GM21825 (cell line): ENCODE measurements at regions not wholly inside any gene's neighbourhood (a gene's known extent, or its start where the extent isn't known, plus 50 kb on each side); places are given as distances from the start of the nearest gene placed in this dataset.
"Not testable (repeated sequence)": the region's sequence is repeated elsewhere in the genome, so short reads cannot be mapped to it uniquely, and the experiment has no call there.

ENCODE experiments used
- ATAC-seq: cut with Tn5 transposase; IDR thresholded peaks from one replicate; pipeline ENCODE4 v1.9.1; 2021; ENCODE audit warnings: mild to moderate bottlenecking, moderate library complexity; ENCODE audit not compliant: unreplicated experiment

- no peak for ATAC-seq
Observed at GRCh38 chr12:88867510-88867909, 287.2 kb upstream of the KITLG start.

GRCh38 chr12:88866881-88867280 is 286.6 kb upstream of the KITLG start:
- ATAC-seq = no peak

GRCh38 chr12:88865537-88865936 is 285.3 kb upstream of the KITLG start:
- ATAC-seq = no peak

- ATAC-seq = no peak
Observed at GRCh38 chr12:88860851-88861250, 280.6 kb upstream of the KITLG start.

- ATAC-seq = no peak
Observed at GRCh38 chr12:88856201-88856600, 275.9 kb upstream of the KITLG start.

- ATAC-seq = no peak
Observed at GRCh38 chr12:88855301-88855700, 275.0 kb upstream of the KITLG start.

- no peak for ATAC-seq
Observed at GRCh38 chr12:88854260-88854659, 274.0 kb upstream of the KITLG start.

- ATAC-seq = not testable (repeated sequence)
Observed at GRCh38 chr12:88847246-88847645, 267.0 kb upstream of the KITLG start.

- ATAC-seq = no peak
Observed at GRCh38 chr12:88844426-88844825, 264.2 kb upstream of the KITLG start.

GRCh38 chr12:88842314-88842713 is 262.0 kb upstream of the KITLG start:
- no peak for ATAC-seq

GRCh38 chr12:88839486-88839885 is 259.2 kb upstream of the KITLG start:
- no peak for ATAC-seq

GRCh38 chr12:88836156-88836555 is 255.9 kb upstream of the KITLG start:
- no peak for ATAC-seq

GRCh38 chr12:88834226-88834625 is 254.0 kb upstream of the KITLG start:
- ATAC-seq = no peak

GRCh38 chr12:88833641-88834116 is 253.4 kb upstream of the KITLG start:
- ATAC-seq = no peak

- ATAC-seq = not testable (repeated sequence)
Observed at GRCh38 chr12:88828537-88828936, 248.3 kb upstream of the KITLG start.

GRCh38 chr12:88820012-88820411 is 239.7 kb upstream of the KITLG start:
- no peak for ATAC-seq

- ATAC-seq = no peak
Observed at GRCh38 chr12:88816201-88816600, 235.9 kb upstream of the KITLG start.

- ATAC-seq = no peak
Observed at GRCh38 chr12:88814779-88815178, 234.5 kb upstream of the KITLG start.

- no peak for ATAC-seq
Observed at GRCh38 chr12:88812610-88813009, 232.3 kb upstream of the KITLG start.

- no peak for ATAC-seq
Observed at GRCh38 chr12:88810806-88811205, 230.5 kb upstream of the KITLG start.

GRCh38 chr12:88809841-88810240 is 229.6 kb upstream of the KITLG start:
- ATAC-seq = not testable (repeated sequence)

- ATAC-seq = no peak
Observed at GRCh38 chr12:88805692-88806091, 225.4 kb upstream of the KITLG start.

GRCh38 chr12:88805286-88805685 is 225.0 kb upstream of the KITLG start:
- no peak for ATAC-seq
